ENCODE measurements at regions not wholly inside any gene's neighbourhood (a gene's known extent, or its start where the extent isn't known, plus 50 kb on each side); places are given as distances from the start of the nearest gene placed in this dataset.

- TF ChIP-seq CTCF (conservative IDR thresholded peaks at IDR 0.05; ENCODE audit: low read depth, low read length): no peak
- DNase-seq (ENCODE audit: low read depth): no peak
- H3K4me3 ChIP-seq (ENCODE audit: low read depth, low read length): no peak overlapping the region
Measured at GRCh38 chr3:127423856-127424765, 136.3 kb upstream of the PRR20G start.

GRCh38 chr3:127422663-127423375 is 135.0 kb upstream of the PRR20G start:
- no peak for DNase-seq (ENCODE audit: low read depth)
- H3K4me3 ChIP-seq (ENCODE audit: low read depth, low read length): no peak overlapping the region
- TF ChIP-seq CTCF (conservative IDR thresholded peaks at IDR 0.05; ENCODE audit: low read depth, low read length): no peak

GRCh38 chr3:127421943-127422662 is 134.3 kb upstream of the PRR20G start:
- H3K4me3 ChIP-seq (ENCODE audit: low read depth, low read length): no peak overlapping the region
- DNase-seq (ENCODE audit: low read depth): no peak
- no peak for TF ChIP-seq CTCF (conservative IDR thresholded peaks at IDR 0.05; ENCODE audit: low read depth, low read length)

DNA sequence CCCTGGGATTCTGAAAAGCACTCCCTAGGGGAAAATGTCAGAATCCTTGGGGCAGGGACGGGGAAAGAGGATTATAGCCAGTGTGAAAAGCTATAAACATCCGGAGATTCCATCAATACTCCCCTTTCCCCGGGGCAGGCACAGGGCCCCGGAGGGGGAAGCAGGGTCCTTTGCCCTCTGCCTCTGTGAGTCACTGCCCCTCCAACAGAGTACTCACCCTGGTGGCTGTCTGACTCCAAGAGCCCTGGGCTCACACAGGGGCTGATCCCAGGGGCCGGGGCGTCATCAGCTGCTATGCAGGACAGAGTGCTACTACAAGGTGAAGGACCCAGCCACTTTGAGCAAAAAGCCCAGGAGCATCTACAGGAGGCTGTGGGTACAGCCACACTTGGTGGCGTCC is 133.0 kb upstream of the PRR20G start:
- no peak for DNase-seq (ENCODE audit: low read depth)
- TF ChIP-seq CTCF (conservative IDR thresholded peaks at IDR 0.05; ENCODE audit: low read depth, low read length): no peak

GRCh38 chr3:127419641-127420553 is 132.1 kb upstream of the PRR20G start:
- DNase-seq (ENCODE audit: low read depth): no peak
- H3K4me3 ChIP-seq (ENCODE audit: low read depth, low read length): no peak overlapping the region
- TF ChIP-seq CTCF (conservative IDR thresholded peaks at IDR 0.05; ENCODE audit: low read depth, low read length): no peak

More for the DNA sequence above, 133.0 kb upstream of the PRR20G start:
- no peak overlapping the region for H3K4me3 ChIP-seq (ENCODE audit: low read depth, low read length)

DNA sequence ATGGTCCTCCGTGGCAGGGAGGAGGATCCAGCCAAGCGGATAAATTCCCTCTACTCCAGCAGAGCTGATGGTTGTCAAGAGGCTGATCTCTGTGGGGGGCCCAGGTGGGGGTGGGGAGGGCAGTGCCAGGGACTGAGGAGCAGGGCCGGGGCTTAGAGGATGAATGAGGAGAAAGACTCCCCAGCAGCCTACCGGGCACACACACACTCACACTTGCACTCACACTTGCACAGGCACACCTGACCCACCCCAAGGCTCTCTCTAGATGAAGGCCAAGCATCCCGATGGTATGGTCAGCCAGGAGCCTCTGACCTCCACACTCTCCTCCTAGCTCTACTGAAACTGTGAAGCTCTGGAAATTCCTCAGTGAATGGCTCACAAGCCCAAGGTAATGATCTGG is 131.3 kb upstream of the PRR20G start:
- no peak for TF ChIP-seq CTCF (conservative IDR thresholded peaks at IDR 0.05; ENCODE audit: low read depth, low read length)
- H3K4me3 ChIP-seq (ENCODE audit: low read depth, low read length): no peak overlapping the region
- DNase-seq (ENCODE audit: low read depth): no peak

Data from choroid plexus epithelial cell (primary cell).